NAMALWA (cell line): ENCODE measurements at regions not wholly inside any gene's neighbourhood (a gene's known extent, or its start where the extent isn't known, plus 50 kb on each side); places are given as distances from the start of the nearest gene placed in this dataset.

Experiments used
- DNase-seq: peaks from one replicate; pipeline ENCODE4 v3.0.0-alpha.2; 2015; ENCODE audit warnings: low spot score

DNA sequence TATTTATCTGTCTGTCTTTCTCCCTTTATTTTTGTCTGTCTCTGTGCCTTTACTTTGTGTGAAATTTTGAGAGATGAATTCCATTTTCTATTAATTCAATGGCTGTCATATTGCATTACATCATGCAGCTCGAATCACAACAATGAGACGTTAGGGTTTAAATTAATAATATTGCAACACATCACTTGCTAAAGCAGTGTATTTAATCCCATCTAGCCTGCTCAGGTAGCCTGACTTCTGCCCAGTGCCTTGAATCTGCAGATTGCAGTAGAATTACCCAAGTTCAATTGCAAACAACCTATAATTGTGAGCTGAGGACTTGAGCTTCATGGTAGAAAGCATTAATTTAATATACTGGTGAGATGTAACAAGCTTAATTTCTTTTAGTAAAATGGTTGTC, 235.7 kb upstream of the TSHZ2 start:
- no peak for DNase-seq

DNA sequence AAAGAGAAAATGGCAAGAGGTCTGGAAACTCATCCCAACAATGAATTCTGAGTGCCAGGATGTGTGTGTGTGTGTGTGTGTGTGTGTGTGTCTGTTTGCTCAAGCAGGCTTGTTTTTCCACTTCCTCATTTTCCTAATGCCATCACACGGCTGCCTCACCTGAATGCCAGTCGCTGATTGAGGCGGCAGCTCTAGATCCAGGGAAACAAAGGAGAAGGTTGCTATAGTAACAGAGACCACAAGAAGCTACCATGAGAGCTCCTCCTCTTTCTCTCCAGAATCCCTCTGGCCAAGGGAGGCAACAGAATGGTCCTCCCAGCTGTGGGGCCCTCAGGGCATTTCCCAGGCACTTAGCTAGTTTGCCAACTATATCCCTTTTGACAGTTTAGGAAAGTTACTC, 241.1 kb upstream of the TSHZ2 start:
- DNase-seq: no peak

DNA sequence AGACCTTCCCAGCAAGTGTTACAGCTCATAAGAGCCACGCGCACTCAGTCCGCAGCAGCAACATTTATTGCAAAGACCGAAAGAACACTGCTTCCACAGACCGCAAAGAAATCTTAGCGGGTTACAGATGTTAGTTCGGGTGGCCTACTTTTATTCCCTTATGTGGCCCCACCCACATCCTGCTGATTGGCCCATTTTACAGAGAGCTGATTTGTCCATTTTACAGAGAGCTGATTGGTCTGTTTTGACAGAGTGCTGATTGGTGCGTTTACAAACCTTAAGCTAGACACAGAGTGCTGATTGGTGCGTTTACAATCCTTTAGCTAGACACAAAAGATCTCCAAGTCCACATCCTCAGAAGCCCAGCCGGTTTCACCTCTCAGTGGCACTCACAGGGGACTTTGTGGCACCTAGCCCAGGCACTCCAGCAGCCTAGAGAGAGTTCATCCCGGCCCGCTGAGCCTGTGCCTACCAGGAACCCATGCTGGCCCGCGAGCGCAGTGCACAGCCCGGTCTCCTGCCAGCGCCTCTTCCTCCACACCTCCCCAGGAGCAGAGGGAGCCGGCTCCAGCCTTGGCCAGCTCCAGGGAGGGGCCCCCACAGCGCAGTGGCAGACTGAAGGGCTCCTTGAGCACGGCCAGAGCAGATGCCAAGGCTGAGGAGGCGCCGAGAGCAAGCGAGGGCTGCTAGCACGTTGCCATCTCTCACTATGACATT, 244.3 kb upstream of the TSHZ2 start:
- no peak for DNase-seq

GRCh38 chr20:52724541-52724940, 247.6 kb upstream of the TSHZ2 start:
- DNase-seq: no peak

- no peak for DNase-seq
These were observed 249.1 kb upstream of the TSHZ2 start for GRCh38 chr20:52722926-52723688.

GRCh38 chr20:52708137-52708536, 264.0 kb upstream of the TSHZ2 start:
- no peak for DNase-seq

GRCh38 chr20:52704553-52704952, 267.6 kb upstream of the TSHZ2 start:
- no peak for DNase-seq

DNA sequence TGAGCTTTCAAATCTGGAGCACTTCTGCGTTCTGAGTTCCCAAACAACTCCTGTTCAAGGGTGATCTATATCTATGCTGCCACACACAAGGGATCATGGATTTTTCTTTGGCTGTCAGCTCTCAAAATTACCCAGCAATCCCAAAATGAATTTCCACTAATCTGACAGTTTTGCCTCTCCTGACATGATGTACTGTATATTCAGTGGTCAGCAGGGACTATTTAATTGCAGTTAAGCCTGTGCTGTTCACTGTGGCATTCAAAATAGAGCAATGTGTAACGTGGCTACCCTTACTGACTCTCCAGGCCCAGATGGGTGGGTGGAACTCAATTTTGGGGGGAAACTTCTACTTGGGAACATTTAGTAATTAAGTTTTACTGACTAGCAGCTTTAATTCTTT, 283.8 kb upstream of the TSHZ2 start:
- DNase-seq: no peak

DNA sequence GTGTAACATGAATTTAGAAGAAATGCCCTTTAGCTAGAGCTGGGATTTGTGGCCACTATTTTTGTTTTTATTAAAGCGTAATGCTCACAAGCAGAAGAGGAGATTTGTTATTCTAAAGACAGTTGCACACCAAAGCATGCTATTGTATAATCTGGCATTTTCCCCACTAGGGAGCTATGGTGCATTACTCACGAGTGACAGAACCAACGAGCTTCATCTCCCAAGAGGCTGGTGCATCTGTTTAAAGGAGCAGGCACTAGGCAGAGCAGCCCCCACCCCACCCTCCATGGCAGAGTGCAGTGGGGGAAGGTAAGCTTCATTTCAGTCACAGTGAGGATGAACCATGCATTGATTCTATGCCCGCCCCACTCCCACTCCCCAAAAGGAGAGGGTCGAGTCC, 287.3 kb upstream of the TSHZ2 start:
- no peak for DNase-seq

DNA sequence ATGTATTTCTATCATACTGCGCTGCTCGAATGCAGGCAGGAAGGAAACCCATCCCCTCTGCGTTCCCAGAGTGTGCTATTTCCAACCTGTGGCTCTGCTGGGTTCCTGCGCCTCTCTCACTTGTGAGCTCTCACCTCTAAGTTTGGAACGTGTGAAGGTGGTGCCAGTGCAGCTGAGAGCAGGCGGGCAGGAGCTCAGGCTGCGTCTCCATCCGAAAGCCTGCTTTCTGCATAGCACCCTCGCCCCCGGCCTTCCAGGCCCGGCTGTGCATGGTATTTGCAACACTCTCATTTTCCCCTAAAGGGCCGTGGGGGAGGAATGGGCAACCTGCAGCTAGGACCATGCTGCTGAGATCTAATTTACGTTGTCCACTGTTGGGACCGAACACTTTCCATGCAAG, 288.0 kb upstream of the TSHZ2 start:
- no peak for DNase-seq

DNA sequence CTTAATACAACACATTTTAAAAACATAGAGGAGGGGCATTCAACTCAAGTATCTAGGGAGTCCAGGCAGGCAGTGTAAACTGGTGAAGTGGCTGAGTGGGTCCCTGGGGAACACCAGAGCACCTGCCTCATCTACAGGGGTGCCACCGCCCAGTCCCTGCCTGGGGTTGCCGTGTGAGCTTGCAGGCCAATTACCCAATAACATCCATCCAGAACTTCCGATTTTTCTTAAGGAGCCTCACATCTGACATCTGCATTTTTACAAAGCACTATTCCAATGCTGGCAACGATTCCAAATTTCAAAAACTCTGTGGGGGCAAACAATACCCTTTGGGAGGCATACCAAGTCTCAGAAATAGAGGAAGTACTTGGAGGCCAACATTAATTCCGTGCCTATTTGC, 288.4 kb upstream of the TSHZ2 start:
- no peak for DNase-seq

DNA sequence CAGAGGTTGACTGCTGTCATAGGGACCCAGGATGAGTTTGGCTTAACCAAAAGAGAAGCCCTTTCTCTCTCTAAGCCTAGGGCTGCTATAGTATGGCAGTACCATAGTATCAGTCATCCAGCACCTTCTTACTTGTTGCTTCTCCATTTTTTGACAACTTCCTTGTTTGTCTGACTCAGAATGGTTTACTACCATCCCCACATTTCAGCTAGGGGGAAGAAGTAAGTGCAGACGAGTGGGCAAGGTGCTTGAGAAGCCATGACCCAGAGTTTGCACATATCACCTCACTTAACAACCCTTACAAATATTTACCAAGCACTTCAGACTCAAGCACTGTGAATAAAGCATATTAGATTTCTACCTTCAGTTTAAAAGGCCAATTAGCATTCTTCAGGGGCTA, 289.9 kb upstream of the TSHZ2 start:
- DNase-seq: no peak

DNA sequence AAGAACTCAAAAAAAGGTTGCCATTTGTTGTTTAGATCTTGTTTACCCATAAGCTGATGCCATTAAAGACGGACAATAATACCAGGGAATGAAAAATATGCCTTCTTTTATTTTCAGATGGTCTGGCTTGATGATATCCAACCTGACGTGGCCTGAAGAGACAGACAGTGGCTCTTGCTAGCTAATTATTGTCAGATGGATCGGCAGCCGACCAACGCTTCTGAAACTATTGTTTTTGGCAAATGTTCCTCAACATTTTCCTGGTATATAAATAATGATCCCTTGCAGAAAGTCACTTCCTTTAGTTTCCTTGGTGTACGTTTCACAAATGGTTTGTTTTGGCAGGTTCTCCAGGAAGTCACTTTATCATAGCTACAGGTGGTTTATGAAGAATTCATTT, 290.9 kb upstream of the TSHZ2 start:
- no peak for DNase-seq

DNA sequence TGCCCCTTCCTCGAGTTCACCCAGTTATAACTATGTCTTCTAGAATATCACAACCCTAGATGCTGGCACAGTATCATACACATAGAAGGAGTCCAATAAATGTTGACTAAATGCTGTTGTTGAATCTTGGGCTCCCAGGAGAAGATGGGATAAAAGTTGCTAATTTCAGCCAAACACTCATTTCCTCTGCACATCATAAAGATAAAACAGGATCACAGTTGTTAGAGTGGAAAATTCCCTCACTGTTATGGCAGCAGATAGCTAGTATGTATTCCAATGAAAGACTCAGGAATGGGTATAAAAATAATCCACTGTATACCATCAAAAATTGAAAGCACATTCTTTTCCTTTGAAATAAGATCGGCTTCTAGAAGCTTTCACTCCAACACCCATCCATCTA, 294.9 kb upstream of the TSHZ2 start:
- DNase-seq: no peak

DNA sequence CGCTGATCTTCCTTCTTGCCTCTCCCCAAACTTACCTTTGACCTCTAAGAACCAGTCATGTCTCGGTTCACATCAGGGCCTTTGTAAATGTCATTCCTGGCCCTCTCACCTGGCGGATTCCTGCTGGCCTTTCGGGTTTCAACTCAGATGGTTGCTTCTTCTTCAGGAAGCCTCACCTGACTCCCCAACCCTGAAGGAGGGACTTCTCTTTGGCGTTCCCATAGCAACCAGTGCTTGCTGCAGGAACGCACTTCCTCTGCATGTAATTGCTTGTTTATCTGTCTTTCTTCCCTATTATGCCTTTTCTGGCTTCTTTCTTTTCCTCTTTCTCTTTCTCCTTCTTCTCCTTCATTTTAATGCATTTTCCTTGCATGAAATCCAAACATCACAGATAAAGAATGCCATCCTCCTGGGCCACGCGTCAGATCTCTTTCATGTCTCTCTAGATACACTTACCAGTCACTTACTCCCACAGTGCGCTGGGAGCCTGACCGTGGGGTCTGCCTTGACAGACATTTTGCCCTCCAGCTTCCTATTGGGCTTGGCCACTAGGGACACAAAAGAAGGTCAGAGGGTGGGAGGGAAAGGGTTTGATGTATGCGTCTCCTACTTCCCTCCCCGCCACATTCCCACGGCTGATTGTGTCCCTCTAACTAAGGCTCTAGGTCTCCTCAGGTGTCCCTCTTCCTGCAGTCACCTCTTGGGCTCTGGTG, 295.7 kb upstream of the TSHZ2 start:
- DNase-seq: no peak

GRCh38 chr20:52675375-52675774, 296.8 kb upstream of the TSHZ2 start:
- no peak for DNase-seq

DNA sequence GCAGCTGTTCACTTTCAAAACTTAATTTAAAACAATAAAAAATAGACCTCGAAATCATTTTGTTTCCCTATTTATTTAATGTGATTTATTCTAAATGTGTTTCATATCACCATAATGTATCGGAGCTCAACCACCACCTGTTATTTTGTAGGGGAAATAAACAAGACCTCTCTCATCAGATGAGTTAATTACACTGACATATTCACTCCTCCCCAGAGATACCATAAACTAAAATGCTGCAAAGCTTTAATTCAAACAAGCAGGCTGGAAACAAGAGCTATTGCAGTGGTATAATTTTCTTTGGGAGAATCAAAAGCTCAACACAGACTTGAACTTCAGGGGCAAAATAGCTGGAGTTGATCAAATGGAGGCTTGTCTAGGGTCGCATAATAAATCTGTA, 303.5 kb upstream of the TSHZ2 start:
- no peak for DNase-seq

- no peak for DNase-seq
These were observed 304.8 kb upstream of the TSHZ2 start for GRCh38 chr20:52667358-52667757.

- DNase-seq: no peak
These were observed 306.7 kb upstream of the TSHZ2 start for GRCh38 chr20:52665441-52665840.

GRCh38 chr20:52655395-52655794, 316.8 kb upstream of the TSHZ2 start:
- no peak for DNase-seq

DNA sequence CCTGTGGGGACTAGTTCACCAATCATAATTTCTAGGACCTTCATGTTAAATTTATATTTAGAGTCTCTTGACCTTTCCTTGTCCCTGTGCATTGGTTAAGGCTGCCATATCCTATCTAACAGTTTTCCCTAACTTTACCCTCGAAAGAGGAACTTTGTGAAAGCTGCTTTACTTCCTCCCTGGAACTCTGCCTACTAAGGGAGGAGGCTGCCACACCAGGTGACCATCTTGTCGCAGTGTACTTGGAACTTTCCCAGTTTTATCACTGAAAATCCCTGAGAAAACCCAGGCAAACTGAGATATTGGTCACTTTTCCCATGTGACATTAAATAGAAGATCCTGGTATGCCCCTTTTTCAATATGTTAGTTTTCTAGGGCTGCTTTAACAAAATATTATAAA, 317.6 kb upstream of the TSHZ2 start:
- DNase-seq: no peak

DNA sequence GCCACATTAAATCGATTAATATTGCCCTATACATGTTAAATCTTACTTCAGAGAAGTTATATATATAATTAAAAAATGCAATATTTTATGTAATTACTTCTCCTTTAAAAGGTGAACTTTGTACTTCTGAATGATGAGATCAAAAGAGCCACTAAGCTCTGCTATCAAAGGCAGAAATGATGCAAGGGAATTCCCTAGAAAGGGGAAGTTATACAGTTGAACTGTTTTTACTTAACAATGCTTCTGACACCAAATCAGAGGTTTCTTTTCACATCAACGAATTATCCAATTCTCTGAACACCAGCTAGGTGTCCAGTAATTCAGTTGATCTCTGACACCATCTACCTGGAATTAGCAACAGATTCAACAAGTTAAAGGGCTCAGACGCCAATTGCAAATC, 319.9 kb upstream of the TSHZ2 start:
- DNase-seq: no peak

GRCh38 chr20:52649727-52650126, 322.4 kb upstream of the TSHZ2 start:
- no peak for DNase-seq
